ENCODE measurements at regions not wholly inside any gene's neighbourhood (a gene's known extent, or its start where the extent isn't known, plus 50 kb on each side); places are given as distances from the start of the nearest gene placed in this dataset.
A peak's percentile ranks its signal among the peaks of the same experiment; 100 is the strongest.

- H3K9ac ChIP-seq (ENCODE audit: low read depth in 1 of 2, low read length in 2 of 2): no peak overlapping the region
- peak; percentile 28 to 55 for TF ChIP-seq RXRA (IDR thresholded peaks at IDR 0.05)
- TF ChIP-seq RAD21 (IDR thresholded peaks at IDR 0.05): peak in 1 of 2 donors; percentile 31
- TF ChIP-seq YY1 (IDR thresholded peaks at IDR 0.05): no peak
- H3K36me3 ChIP-seq (ENCODE audit: control insufficient read depth in 4 of 4, insufficient read depth in 3 of 4, low read depth in 1 of 4, low read length in 3 of 4): no peaks in the 10 kb centered on the region
- H3K4me1 ChIP-seq (ENCODE audit: control insufficient read depth in 4 of 4, insufficient read depth in 4 of 4, low read length in 3 of 4): no peaks in the 10 kb centered on the region
- no peak overlapping the region for H3K27ac ChIP-seq (ENCODE audit: low read depth in 1 of 2, low read length in 2 of 2)
- no peaks in the 10 kb centered on the region for H3K9me3 ChIP-seq (ENCODE audit: control insufficient read depth in 4 of 4, low read length in 3 of 4)
- H3K27me3 ChIP-seq (ENCODE audit: control insufficient read depth in 4 of 4, insufficient read depth in 4 of 4, low read length in 3 of 4): no peaks in the 10 kb centered on the region
- no peak for DNase-seq (ENCODE audit: low spot score)
- no peak overlapping the region for H3K4me3 ChIP-seq (ENCODE audit: low read depth in 1 of 3, low read length in 3 of 3)
These were observed 320.9 kb downstream of the ZSWIM6 start for GRCh38 chr5:61652916-61653315.

- no peaks in the 10 kb centered on the region for H3K9me3 ChIP-seq (ENCODE audit: control insufficient read depth in 4 of 4, low read length in 3 of 4)
- no peak overlapping the region for H3K9ac ChIP-seq (ENCODE audit: low read depth in 1 of 2, low read length in 2 of 2)
- no peaks in the 10 kb centered on the region for H3K4me1 ChIP-seq (ENCODE audit: control insufficient read depth in 4 of 4, insufficient read depth in 4 of 4, low read length in 3 of 4)
- H3K36me3 ChIP-seq (ENCODE audit: control insufficient read depth in 4 of 4, insufficient read depth in 3 of 4, low read depth in 1 of 4, low read length in 3 of 4): no peaks in the 10 kb centered on the region
- H3K27me3 ChIP-seq (ENCODE audit: control insufficient read depth in 4 of 4, insufficient read depth in 4 of 4, low read length in 3 of 4): no peaks in the 10 kb centered on the region
- no peak overlapping the region for H3K4me3 ChIP-seq (ENCODE audit: low read depth in 1 of 3, low read length in 3 of 3)
- no peak for DNase-seq (ENCODE audit: low spot score)
- no peak overlapping the region for H3K27ac ChIP-seq (ENCODE audit: low read depth in 1 of 2, low read length in 2 of 2)
- WGBS: 95% methylated on average over 7 of the region's 7 CpGs
- TF ChIP-seq SP1 (IDR thresholded peaks at IDR 0.05) (no peak), ZBTB33 (IDR thresholded peaks at IDR 0.05) (no peak), JUND (IDR thresholded peaks at IDR 0.05) (no peak), FOXA2 (IDR thresholded peaks at IDR 0.05) (no peak), REST (IDR thresholded peaks at IDR 0.05) (no peak), FOXA1 (IDR thresholded peaks at IDR 0.05) (no peak)
These were observed 321.9 kb downstream of the ZSWIM6 start for GRCh38 chr5:61653807-61654580.

GRCh38 chr5:61654876-61655275 is 322.8 kb downstream of the ZSWIM6 start:
- DNase-seq (ENCODE audit: low spot score): no peak
- Histone ChIP-seq H3K27ac (ENCODE audit: low read depth in 1 of 2, low read length in 2 of 2) (no peak overlapping the region), H3K36me3 (ENCODE audit: control insufficient read depth in 4 of 4, insufficient read depth in 3 of 4, low read depth in 1 of 4, low read length in 3 of 4) (no peaks in the 10 kb centered on the region), H3K27me3 (ENCODE audit: control insufficient read depth in 4 of 4, insufficient read depth in 4 of 4, low read length in 3 of 4) (no peaks in the 10 kb centered on the region), H3K9ac (ENCODE audit: low read depth in 1 of 2, low read length in 2 of 2) (no peak overlapping the region), H3K4me1 (ENCODE audit: control insufficient read depth in 4 of 4, insufficient read depth in 4 of 4, low read length in 3 of 4) (no peaks in the 10 kb centered on the region), H3K9me3 (ENCODE audit: control insufficient read depth in 4 of 4, low read length in 3 of 4) (no peaks in the 10 kb centered on the region), H3K4me3 (ENCODE audit: low read depth in 1 of 3, low read length in 3 of 3) (no peak overlapping the region)
- 89% methylated on average over 2 of the region's 2 CpGs for WGBS
- no peak for TF ChIP-seq HNF4A (conservative IDR thresholded peaks at IDR 0.05)
- no peak for TF ChIP-seq RAD21 (IDR thresholded peaks at IDR 0.05)
- no peak for TF ChIP-seq GABPA (IDR thresholded peaks at IDR 0.05 in 1 of 2, conservative IDR thresholded peaks at IDR 0.05 in 1 of 2)
- TF ChIP-seq FOXA2 (IDR thresholded peaks at IDR 0.05): no peak
- TF ChIP-seq ATF3 (IDR thresholded peaks at IDR 0.05): no peak
